GM10248 (cell line): ENCODE measurements at regions not wholly inside any gene's neighbourhood (a gene's known extent, or its start where the extent isn't known, plus 50 kb on each side); places are given as distances from the start of the nearest gene placed in this dataset.
"Not testable (repeated sequence)": the region's sequence is repeated elsewhere in the genome, so short reads cannot be mapped to it uniquely, and the experiment has no call there.

Experiments used
- CTCF ChIA-PET: fragments of 300-600 bp; sonication (Branson Sonifier 250); formaldehyde crosslinking; extraction: SDS; loops from one replicate; lab custom pipeline; 2021; ENCODE audit warnings: antibody characterized with exemption; lab: Yijun Ruan, JAX
- POLR2A ChIA-PET: fragments of 350-650 bp; sonication (Branson Sonifier 250); formaldehyde crosslinking; extraction: SDS; loops from one replicate; lab custom pipeline; 2020; ENCODE audit warnings: antibody characterized with exemption; lab: Yijun Ruan, JAX
- DNase-seq: peaks from one replicate; pipeline ENCODE4 v3.0.0; 2012; ENCODE audit errors: extremely low spot score
- TF ChIP-seq, protein P1 (sequence below): IDR thresholded peaks from 2 replicates; pipeline ENCODE4 v1.5.1; 2012; ENCODE audit warnings: mild to moderate bottlenecking, low read depth; ENCODE audit errors: extremely low read depth, missing control alignments, control extremely low read depth

DNA sequence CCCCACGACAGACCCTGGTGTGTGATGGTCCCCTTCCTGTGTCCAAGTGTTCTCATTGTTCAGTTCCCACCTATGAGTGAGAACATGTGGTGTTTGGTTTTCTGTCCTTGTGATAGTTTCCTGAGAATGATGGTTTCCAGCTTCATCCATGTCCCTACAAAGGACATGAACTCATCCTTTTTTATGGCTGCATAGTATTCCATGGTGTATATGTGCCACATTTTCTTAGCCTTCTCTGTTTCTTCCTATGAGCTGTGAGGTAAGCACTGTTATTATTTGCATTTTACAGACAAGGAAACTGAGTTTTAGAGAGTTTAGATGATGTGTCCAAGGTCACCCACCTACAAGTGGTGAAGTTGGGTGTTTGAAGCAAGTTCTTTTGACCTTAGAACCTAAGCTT lies 51.1 kb upstream of the BNC1 start:
- DNase-seq, POLR2A ChIA-PET: not testable (repeated sequence)
- CTCF ChIA-PET = interaction anchor here (1.0 to 1.1 kb wide), 2 partner anchors 16 to 25 kb away, joined by 3 read pairs; no protein-coding TSS in a partner anchor

DNA sequence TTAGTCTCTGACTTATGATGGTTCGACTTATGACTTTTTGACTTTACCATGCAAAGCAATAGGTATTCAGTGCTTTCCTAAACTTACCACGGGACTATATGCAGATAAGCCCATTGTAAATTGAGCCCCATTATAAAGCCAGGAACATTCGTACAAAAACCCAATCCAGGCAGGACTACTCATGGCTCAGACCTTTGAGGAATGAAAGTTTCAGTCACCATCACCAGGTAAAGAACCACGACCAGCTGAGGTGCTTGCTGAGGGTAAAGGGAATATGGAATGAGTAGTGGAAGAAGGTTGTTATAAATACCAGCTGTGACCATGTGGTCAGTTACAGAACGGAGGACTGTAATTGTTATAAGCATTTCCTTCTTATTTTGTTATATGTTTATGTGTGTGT lies 54.9 kb upstream of the BNC1 start:
- CTCF ChIA-PET = no interaction called here
- POLR2A ChIA-PET = no interaction called here
- TF ChIP-seq, protein P1, sequence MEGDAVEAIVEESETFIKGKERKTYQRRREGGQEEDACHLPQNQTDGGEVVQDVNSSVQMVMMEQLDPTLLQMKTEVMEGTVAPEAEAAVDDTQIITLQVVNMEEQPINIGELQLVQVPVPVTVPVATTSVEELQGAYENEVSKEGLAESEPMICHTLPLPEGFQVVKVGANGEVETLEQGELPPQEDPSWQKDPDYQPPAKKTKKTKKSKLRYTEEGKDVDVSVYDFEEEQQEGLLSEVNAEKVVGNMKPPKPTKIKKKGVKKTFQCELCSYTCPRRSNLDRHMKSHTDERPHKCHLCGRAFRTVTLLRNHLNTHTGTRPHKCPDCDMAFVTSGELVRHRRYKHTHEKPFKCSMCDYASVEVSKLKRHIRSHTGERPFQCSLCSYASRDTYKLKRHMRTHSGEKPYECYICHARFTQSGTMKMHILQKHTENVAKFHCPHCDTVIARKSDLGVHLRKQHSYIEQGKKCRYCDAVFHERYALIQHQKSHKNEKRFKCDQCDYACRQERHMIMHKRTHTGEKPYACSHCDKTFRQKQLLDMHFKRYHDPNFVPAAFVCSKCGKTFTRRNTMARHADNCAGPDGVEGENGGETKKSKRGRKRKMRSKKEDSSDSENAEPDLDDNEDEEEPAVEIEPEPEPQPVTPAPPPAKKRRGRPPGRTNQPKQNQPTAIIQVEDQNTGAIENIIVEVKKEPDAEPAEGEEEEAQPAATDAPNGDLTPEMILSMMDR = no peak
- no peak for DNase-seq

DNA sequence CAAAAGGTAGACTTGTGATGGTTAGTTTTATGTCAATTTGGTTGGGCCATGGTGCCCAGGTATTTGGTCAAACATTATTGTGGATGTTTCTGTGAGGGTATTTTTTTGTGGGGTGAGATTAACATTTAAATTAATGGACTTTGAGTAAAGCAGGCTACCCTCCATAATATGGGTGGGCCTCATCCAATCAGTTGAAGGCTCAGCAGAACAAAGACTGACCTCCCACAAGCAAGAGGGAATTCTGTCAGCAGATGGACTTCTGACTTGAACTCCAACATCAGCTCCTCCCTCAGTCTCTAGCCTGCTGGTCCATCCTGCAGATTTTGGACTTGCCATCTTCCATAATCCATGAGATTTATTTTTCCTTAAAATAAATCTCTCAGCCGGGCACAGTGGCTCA lies 55.6 kb upstream of the BNC1 start:
- no peak for DNase-seq
- TF ChIP-seq, protein P1 = no peak
- ChIA-PET POLR2A (no interaction called here), CTCF (interaction anchor here (1.4 kb wide), 1 partner anchor 8 kb away, joined by 3 read pairs; no protein-coding TSS in a partner anchor)

DNA sequence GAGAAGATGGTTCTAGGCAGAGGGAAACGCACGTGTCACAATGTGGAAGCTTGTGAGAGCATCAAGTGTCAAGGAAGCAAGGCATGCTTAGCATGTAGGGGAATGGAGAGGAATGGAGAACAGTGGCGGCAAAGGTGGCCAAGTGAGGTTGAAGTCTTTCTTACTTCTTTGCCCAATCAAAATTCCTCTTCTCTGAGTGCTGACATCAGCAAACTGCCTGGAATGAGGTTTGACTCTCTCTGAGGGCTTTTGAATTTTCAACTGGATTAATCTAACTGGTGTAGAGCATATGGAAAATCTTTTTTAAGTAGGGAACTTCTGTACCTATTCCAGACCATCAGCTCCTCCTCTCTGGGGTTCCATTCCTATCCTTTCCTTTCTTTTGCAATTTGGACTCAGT lies 61.9 kb upstream of the BNC1 start:
- POLR2A ChIA-PET = no interaction called here
- DNase-seq = no peak
- CTCF ChIA-PET = no interaction called here

DNA sequence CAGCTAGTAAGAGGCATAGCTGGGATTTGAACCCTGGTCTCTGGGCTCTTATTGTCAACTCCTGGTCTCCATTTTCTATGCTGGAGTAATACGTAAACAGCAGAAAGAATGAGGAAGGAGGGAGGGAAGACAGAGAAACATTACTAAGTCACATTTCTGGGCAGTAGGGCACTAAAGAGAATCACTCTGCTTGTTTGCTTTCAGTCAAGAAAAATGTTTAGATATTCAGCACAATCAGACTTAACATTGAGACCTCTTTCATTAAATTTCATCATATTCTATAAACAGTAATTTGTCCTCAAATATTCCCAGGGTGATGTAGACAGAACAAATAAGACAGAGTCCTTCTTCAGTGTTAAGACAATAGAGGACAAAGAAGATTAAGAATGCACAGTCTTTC lies 67.7 kb upstream of the BNC1 start:
- DNase-seq = no peak
- TF ChIP-seq, protein P1 = no peak
- ChIA-PET CTCF (no interaction called here), POLR2A (no interaction called here)

More for the DNA sequence above, 61.9 kb upstream of the BNC1 start:
- TF ChIP-seq, protein P1 = no peak

DNA sequence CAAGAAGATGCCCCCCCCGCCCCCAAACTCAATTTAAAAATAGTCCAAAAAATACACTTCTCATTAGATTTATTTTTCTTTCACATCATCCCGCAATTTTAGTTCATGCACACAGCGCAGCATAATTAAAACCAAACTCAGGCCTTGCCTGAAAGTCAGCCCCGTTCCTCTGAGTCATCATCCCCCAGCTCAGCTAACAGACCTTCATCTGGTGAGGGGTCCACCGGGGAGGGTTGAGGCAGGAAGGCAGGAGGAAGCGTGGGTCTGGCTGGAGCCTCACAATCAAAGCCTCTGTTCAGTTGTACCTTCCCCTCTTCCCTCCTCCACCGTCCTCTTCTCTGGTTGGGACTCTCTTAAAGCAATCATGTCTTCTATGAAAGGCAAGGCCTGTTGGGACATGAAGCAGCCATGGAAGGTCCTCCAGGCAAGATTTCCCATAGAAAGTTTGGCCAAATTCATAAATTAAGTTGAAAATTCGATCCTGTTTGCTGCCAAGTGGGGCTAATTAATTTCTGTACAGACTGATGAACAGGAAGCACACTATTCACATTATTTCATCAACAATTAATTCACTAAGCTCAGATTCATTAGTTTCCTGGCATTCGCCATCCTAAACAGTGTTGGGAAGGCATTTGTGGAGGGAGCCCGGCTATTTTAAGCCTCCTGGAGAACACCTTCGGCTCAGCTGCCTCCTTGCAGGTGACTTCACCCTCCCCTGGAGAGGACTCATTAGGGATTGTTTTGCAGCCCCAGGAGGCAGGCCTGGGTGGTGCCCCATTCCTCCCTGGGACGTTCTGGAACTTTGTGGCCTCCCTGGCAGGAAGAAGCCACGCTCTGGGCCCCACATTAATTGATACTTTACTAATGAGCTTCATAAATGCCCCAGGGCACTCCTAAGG lies 72.3 kb upstream of the BNC1 start:
- DNase-seq = no peak
- TF ChIP-seq, protein P1 = no peak
- CTCF ChIA-PET = interaction anchor here (1.0 kb wide), 1 partner anchor 25 kb away, joined by 3 read pairs; no protein-coding TSS in a partner anchor
- POLR2A ChIA-PET = no interaction called here

DNA sequence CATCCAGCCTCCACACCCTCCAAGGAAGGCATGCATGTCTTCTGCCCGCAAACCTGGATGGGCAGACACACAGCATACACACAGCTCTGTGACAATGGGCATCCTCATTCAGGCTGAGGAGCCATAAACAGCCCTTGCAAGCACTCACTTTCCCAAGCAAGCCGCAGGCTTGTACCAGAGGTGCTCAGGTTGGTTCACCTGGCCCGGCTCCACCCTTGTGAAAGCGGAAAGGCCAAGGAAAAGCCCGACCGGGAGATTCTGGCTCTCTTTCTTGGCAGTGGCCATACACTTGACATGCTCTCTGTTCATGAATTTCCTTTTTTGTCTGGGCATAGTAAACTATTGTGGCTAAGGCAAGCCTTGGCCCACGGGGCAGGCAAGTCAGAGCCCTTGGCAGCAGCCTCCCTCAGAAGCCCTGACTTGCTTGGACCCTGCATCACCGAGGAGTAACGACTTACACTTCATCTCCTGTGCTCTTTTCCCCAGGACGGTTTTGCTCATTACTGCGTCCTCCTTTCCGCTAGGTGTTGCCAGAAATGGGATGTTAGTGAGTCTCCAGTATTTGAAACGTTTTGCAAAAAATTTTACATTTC lies 74.6 kb upstream of the BNC1 start:
- CTCF ChIA-PET = no interaction called here

More for the DNA sequence above, 74.6 kb upstream of the BNC1 start:
- TF ChIP-seq, protein P1 = no peak
- no peak for DNase-seq
- POLR2A ChIA-PET = no interaction called here
